Left lobe of liver (tissue), 2 donors: ENCODE measurements at regions not wholly inside any gene's neighbourhood (a gene's known extent, or its start where the extent isn't known, plus 50 kb on each side); places are given as distances from the start of the nearest gene placed in this dataset.
"Not testable (repeated sequence)": the region's sequence is repeated elsewhere in the genome, so short reads cannot be mapped to it uniquely, and the experiment has no call there.

Source experiments
- ATAC-seq: fragments of 200-7000 bp; cut with Tn5 transposase; one replicate; pipeline ENCODE4 v1.9.1; 2020; ENCODE audit warnings: mild to moderate bottlenecking, moderate library complexity
- DNase-seq: peaks from one replicate; pipeline ENCODE4 v3.0.0-alpha.2; 2020; ENCODE audit warnings: low spot score
- donor health status: DM: no; HTN: no; CAD: no; lungs with moderate emphysema.
- donor health status: DM: no; HTN: yes; CAD: no.

DNA sequence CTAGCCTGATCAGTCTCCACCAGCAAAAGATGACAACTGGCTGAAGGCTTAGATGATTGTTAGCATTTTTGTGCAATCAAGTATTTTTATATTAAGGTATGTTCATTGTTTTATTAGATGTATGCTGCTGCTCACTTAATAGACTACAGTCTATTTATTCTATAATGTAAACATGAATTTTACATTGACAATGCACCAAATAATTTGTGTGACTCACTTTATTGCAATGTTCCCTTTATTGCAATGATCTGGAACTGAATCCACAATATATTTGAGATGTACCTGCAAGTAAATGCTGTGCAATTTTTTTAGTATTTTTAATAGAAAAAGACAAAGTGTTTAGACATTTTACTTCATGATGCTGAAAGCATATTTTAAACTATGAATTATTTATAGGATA, 896.5 kb downstream of the AMY1C start:
- ATAC-seq (no peak), DNase-seq (no peak)

- DNase-seq (no peak), ATAC-seq (peak; percentile 71)
These were observed 898.6 kb downstream of the AMY1C start for GRCh38 chr1:104648269-104648691.

GRCh38 chr1:104664374-104664773, 914.7 kb downstream of the AMY1C start:
- ATAC-seq, DNase-seq: not testable (repeated sequence)

DNA sequence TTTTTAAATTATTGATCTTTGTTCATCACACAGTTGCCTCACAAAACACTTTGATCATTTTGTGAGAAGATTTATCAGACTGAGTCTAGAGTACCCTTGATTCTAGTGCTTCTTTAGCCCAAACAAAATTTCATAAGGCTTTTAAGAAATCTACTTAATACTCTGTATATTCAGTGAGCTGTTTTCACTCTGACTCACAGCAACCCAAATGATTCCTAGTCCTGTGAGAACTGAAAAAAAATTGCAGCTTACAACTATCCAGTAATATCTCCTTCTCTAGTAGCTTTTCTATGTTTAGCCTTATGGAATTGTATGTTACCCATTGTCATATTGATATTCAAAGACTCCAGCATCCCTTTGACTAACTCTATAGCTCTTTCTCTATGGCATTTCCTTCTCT, 915.6 kb downstream of the AMY1C start:
- no peak for DNase-seq
- no peak for ATAC-seq

- no peak for DNase-seq
- ATAC-seq, result no peak
These were observed 922.1 kb downstream of the AMY1C start for GRCh38 chr1:104671684-104672353.

- DNase-seq, result no peak
These were observed 949.7 kb downstream of the AMY1C start for GRCh38 chr1:104699433-104699832.

DNA sequence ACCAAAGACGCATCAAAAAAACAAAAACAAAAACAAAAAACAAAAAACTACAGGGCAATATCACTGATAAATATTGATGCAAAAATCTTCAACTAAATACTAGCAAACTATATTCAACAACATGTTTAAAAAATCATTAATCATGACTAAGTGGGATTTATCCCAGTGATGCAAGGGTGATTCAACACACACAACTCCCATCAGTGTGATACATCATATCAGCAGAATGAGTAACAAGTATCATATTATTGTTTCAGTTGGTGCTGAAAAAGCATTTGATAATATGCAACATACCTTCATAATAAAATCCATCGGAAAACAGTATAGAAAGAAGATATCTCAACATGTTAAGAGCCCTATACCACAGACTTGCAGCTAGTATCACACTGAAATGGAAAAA, 953.0 kb downstream of the AMY1C start:
- no peak for ATAC-seq

More at GRCh38 chr1:104699433-104699832, 949.7 kb downstream of the AMY1C start:
- ATAC-seq, result no peak

GRCh38 chr1:104706631-104707147, 957.0 kb downstream of the AMY1C start:
- DNase-seq, result no peak
- ATAC-seq, result no peak

More for the DNA sequence above, 953.0 kb downstream of the AMY1C start:
- no peak for DNase-seq

DNA sequence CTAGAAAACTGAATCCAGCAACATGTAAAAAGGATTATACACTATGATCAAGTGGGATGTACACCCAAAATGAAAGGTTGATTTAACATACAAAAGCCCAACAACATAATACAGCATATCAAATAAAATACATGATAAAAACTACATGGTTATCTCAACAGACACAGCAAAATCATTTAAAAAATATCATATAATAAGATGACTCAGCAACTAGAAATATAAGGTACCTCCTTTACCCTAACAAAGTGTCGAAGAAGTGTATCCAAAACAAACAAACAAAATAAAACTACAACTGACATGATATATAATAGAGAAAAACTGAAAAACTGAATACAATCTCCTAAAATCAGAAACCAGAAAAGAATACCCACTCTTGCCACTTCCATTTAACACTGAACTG, 969.1 kb downstream of the AMY1C start:
- ATAC-seq (no peak), DNase-seq (no peak)

GRCh38 chr1:104720741-104721140, 971.0 kb downstream of the AMY1C start:
- ATAC-seq, result no peak

GRCh38 chr1:104726917-104727316, 977.2 kb downstream of the AMY1C start:
- no peak for ATAC-seq
- DNase-seq, result no peak

More at GRCh38 chr1:104720741-104721140, 971.0 kb downstream of the AMY1C start:
- DNase-seq, result no peak

DNA sequence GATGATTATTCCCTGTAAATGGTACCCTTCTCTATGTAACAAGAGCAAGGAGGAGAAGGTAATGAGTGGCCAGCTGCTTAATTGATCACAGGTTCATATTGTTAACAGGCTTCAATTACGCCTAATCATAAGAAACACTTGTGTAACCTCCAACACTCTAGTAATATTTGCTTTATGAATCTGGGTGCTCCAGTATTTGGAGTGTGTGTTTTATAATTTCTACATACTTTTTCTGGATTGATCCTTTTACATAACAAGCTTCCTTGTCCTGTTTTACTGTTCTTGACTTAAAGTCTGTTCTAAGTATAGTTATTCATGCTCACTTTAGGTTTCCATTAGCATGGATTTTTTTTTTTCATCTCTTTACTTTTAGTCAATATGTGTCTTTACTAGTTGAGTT, 984.2 kb downstream of the AMY1C start:
- DNase-seq, result no peak
- no peak for ATAC-seq

- DNase-seq, result no peak
- no peak for ATAC-seq
These were observed 996.2 kb downstream of the AMY1C start for GRCh38 chr1:104745875-104746274.

GRCh38 chr1:104746994-104747393, 997.3 kb downstream of the AMY1C start:
- no peak for ATAC-seq
- DNase-seq, result no peak

- DNase-seq, result no peak
- no peak for ATAC-seq
These were observed 1010.3 kb downstream of the AMY1C start for GRCh38 chr1:104760017-104760416.

- ATAC-seq (no peak), DNase-seq (no peak)
These were observed 1012.4 kb downstream of the AMY1C start for GRCh38 chr1:104761961-104762570.

DNA sequence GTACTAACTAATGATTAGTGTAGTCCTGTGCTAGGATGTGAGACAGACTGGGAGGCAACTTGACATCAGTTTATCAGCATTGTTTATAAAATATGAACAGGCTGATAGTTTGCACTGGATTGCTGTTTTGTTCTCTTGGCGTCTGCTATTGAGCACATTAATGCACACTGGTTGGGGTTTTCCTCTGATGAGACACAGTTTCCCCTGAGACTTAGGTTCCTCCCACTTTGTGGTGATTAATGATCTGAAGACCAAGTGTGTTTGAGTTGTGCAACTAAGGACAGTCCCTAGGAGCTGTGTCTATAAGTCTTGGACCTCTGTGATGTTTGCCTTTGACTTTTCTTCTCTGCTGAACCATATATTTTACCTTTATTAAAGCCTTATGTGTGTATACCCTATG, 1015.4 kb downstream of the AMY1C start:
- ATAC-seq (no peak), DNase-seq (no peak)

DNA sequence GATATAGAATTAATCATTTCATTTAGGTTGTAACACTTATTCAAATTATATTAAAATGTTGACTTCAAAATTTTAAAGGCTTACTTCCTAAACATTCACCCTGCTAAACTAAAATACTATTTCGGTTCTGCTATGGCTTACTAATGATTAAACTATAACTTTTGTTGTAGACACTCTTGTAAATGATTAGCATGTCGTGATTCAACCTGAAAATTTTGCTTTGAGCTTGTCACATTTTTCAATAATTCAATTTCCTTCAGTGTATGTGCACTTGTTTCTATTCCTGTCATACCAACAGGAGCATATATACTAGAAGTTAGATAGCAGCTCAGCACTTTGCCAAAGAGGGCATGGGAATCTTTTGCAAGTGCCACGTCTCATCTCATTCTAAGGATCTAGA, 1018.8 kb downstream of the AMY1C start:
- ATAC-seq, result no peak
- DNase-seq, result no peak

DNA sequence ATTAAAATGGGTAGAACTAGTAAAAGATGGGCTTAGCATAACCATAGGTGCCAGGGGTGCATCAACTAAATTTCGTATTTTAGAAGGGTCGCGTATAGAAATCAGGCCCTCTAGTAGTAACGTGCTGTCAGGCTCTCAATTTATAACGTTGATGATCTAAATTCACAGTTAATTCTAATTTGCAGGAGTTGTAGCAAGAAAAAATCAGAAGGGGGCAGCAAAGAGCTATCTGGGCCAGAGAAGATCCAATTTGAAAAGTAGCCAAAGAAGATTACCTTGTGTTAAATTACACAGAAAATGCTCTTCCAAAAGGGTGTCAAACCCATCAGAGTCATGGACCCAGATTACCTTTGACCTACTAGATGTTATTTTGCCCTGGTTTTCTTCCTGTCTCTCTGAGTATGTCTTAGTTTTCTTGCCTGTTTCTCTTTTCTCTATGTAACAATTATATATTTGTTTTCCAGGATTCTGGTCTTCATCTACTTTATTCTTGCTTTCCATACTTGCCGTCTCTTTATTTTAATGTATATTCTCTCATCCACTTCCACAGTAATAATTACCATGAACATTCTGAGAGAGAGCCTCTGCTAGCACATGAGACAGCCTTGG, 1030.9 kb downstream of the AMY1C start:
- DNase-seq, result no peak
- peak; percentile 77 for ATAC-seq

- ATAC-seq (no peak), DNase-seq (no peak)
These were observed 1036.0 kb downstream of the AMY1C start for GRCh38 chr1:104785575-104786187.

GRCh38 chr1:104787866-104788510, 1038.3 kb downstream of the AMY1C start:
- no peak for ATAC-seq
- DNase-seq, result no peak
